Astrocyte (in vitro differentiated cells and primary cell): ENCODE measurements at regions not wholly inside any gene's neighbourhood (a gene's known extent, or its start where the extent isn't known, plus 50 kb on each side); places are given as distances from the start of the nearest gene placed in this dataset.

Experiments used
- DNase-seq: peaks from one replicate; pipeline ENCODE4 v3.0.0-alpha.2; 2010; ENCODE audit warnings: low read depth
- FAIRE-seq: peaks from 2 replicates; lab custom pipeline; 2011; peaks lifted over from hg19 to GRCh38; lab: Jason Lieb, UNC
- H2AFZ ChIP-seq: 2 replicates; pipeline ENCODE4 v1.6.0; 2012; ENCODE audit warnings: low read depth, low read length, inconsistent platforms
- H3K27ac ChIP-seq: 2 replicates; pipeline ENCODE4 v1.5.1; 2011; ENCODE audit warnings: low read depth, low read length, inconsistent platforms
- H3K27me3 ChIP-seq: 2 replicates; pipeline ENCODE4 v1.6.0; 2011; ENCODE audit warnings: low read length, inconsistent platforms; ENCODE audit not compliant: insufficient read depth
- H3K36me3 ChIP-seq: 2 replicates; pipeline ENCODE4 v1.5.1; 2011; ENCODE audit warnings: low read length, inconsistent platforms; ENCODE audit not compliant: insufficient read depth
- H3K4me1 ChIP-seq: 2 replicates; pipeline ENCODE4 v1.5.1; 2011; ENCODE audit warnings: low read length, inconsistent platforms; ENCODE audit not compliant: insufficient read depth
- H3K4me2 ChIP-seq: 2 replicates; pipeline ENCODE4 v1.6.0; 2012; ENCODE audit warnings: low read length, inconsistent platforms
- H3K4me3 ChIP-seq: 2 replicates; pipeline ENCODE4 v1.5.1; 2011; ENCODE audit warnings: low read depth, mild to moderate bottlenecking, low read length, inconsistent platforms; ENCODE audit not compliant: insufficient read depth
- H3K79me2 ChIP-seq: 2 replicates; pipeline ENCODE4 v1.6.0; 2012; ENCODE audit warnings: mild to moderate bottlenecking, low read length, inconsistent platforms; ENCODE audit not compliant: insufficient read depth
- H3K9ac ChIP-seq: 2 replicates; pipeline ENCODE4 v1.6.0; 2012; ENCODE audit warnings: mild to moderate bottlenecking, low read length, inconsistent platforms
- H3K9me3 ChIP-seq: 2 replicates; pipeline ENCODE4 v1.5.1; 2012; ENCODE audit warnings: low read depth, mild to moderate bottlenecking, low read length, inconsistent platforms; ENCODE audit not compliant: insufficient read depth
- H4K20me1 ChIP-seq: 2 replicates; pipeline ENCODE4 v1.6.0; 2012; ENCODE audit warnings: low read length, inconsistent platforms; ENCODE audit not compliant: insufficient read depth
- H3K27ac Mint-ChIP-seq: one replicate; pipeline ENCODE4 v1.8.0; 2021; ENCODE audit warnings: mild to moderate bottlenecking, mixed read lengths; ENCODE audit not compliant: unreplicated experiment
- H3K27me3 Mint-ChIP-seq: one replicate; pipeline ENCODE4 v1.8.0; 2021; ENCODE audit warnings: low read depth, mixed read lengths; ENCODE audit not compliant: unreplicated experiment
- H3K36me3 Mint-ChIP-seq: one replicate; pipeline ENCODE4 v1.8.0; 2021; ENCODE audit warnings: low read depth, mixed read lengths; ENCODE audit not compliant: unreplicated experiment
- H3K4me1 Mint-ChIP-seq: one replicate; pipeline ENCODE4 v1.8.0; 2021; ENCODE audit warnings: low read depth, mixed read lengths; ENCODE audit not compliant: unreplicated experiment
- H3K4me3 Mint-ChIP-seq: one replicate; pipeline ENCODE4 v1.8.0; 2021; ENCODE audit warnings: mild to moderate bottlenecking, moderate library complexity, mixed read lengths; ENCODE audit not compliant: unreplicated experiment
- H3K9me3 Mint-ChIP-seq: one replicate; pipeline ENCODE4 v1.8.0; 2021; ENCODE audit warnings: mild to moderate bottlenecking, mixed read lengths; ENCODE audit not compliant: unreplicated experiment
- EZH2 ChIP-seq: IDR thresholded peaks from 2 replicates; pipeline ENCODE4 v1.6.1; 2012; ENCODE audit warnings: mild to moderate bottlenecking, low read length, inconsistent platforms; ENCODE audit not compliant: insufficient read depth
- TF ChIP-seq, protein P1 (sequence below): IDR thresholded peaks from 2 replicates; pipeline ENCODE4 v1.5.1; 2011; ENCODE audit warnings: low read depth, mild to moderate bottlenecking, inconsistent platforms, low read length, moderate library complexity; ENCODE audit not compliant: insufficient read depth

DNA sequence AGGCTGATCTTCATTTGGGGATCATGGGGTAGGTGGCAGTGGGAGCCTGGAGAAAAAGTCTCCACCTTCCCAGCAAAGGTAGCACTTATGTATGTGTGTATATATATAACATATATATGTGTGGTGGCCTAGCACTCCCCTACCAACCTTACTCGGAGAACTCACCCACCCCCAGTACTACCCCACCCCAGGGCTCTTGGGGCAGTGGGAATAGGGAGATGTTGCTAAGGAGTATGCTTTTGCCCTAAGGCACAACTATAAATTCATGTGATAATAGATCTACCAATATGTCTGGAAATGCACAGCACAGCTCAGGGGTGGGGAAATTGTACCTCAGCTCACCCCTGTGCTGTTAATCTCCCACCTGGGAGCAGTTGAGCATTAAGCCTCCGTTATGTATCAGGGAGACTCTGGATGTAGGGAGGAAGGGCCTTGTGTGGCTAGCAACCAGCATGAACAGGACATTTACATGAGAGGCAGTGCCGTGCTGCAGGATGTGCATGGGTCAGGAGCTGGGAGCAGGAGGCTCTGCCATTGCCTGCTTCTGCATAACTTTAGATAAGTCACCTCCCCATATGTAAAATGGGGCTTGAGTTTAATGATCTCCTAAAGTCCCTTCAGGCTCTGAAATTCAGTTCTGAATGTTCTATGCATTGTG, 57.3 kb downstream of the C11orf91 start:
- no peak for DNase-seq
- Mint-ChIP-seq H3K27me3 (no peaks in the 10 kb centered on the region), H3K9me3 (no peaks in the 10 kb centered on the region), H3K27ac (no peak overlapping the region), H3K36me3 (no peaks in the 10 kb centered on the region), H3K4me1 (no peaks in the 10 kb centered on the region), H3K4me3 (no peak overlapping the region)
- H3K36me3 ChIP-seq, result peaks cover 8% of the 10 kb centered on the region
- no peaks in the 10 kb centered on the region for H3K4me1 ChIP-seq
- H3K9ac ChIP-seq, result no peak overlapping the region
- no peaks in the 10 kb centered on the region for H3K79me2 ChIP-seq
- no peak overlapping the region for H3K27ac ChIP-seq
- no peaks in the 10 kb centered on the region for H3K9me3 ChIP-seq
- no peak overlapping the region for H3K4me3 ChIP-seq
- no peaks in the 10 kb centered on the region for H3K27me3 ChIP-seq
- no peak for TF ChIP-seq EZH2
- TF ChIP-seq, protein P1, sequence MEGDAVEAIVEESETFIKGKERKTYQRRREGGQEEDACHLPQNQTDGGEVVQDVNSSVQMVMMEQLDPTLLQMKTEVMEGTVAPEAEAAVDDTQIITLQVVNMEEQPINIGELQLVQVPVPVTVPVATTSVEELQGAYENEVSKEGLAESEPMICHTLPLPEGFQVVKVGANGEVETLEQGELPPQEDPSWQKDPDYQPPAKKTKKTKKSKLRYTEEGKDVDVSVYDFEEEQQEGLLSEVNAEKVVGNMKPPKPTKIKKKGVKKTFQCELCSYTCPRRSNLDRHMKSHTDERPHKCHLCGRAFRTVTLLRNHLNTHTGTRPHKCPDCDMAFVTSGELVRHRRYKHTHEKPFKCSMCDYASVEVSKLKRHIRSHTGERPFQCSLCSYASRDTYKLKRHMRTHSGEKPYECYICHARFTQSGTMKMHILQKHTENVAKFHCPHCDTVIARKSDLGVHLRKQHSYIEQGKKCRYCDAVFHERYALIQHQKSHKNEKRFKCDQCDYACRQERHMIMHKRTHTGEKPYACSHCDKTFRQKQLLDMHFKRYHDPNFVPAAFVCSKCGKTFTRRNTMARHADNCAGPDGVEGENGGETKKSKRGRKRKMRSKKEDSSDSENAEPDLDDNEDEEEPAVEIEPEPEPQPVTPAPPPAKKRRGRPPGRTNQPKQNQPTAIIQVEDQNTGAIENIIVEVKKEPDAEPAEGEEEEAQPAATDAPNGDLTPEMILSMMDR, result no peak
- no peaks in the 10 kb centered on the region for H4K20me1 ChIP-seq
- FAIRE-seq, result no peak
- no peak overlapping the region for H3K4me2 ChIP-seq
- no peak overlapping the region for H2AFZ ChIP-seq

DNA sequence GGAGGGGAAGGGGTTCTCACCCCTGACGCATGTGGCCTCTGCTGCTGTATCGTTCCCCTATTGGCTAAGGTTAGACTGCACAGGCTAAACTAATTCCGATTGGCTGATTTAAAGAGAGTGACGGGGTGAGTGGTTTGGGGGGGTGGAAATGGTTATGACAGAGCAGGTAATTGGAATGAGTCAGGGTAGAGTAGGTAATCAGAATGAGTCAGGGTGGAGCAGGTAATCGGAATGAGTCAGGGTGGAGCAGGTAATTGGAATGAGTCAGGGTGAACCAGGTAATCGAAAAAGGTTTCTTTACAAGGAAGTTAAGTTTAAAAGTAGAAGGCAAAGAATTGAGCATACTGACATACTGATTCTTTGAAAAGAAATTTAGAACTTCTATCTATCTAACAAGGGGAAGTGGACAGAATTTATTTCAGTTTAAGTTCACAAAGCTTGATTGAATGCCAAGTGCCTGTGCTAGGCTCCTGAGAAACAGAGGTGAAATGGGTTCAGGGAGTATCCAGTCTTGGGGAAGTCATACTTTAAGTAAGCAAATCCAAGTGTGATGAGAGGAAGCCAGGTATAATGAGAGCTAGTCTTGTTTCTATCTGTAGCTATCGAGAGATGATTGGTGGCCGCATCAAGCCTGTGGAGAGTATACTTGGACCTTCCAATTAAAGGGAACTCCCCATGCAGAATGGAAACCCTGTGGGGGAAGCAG, 58.0 kb downstream of the C11orf91 start:
- TF ChIP-seq EZH2, result no peak
- TF ChIP-seq, protein P1, result no peak
- H3K27ac Mint-ChIP-seq, result no peak overlapping the region
- Histone ChIP-seq H4K20me1 (no peaks in the 10 kb centered on the region), H3K27ac (no peak overlapping the region), H3K27me3 (no peaks in the 10 kb centered on the region), H3K4me2 (no peak overlapping the region), H2AFZ (no peak overlapping the region), H3K9ac (no peak overlapping the region), H3K79me2 (no peaks in the 10 kb centered on the region), H3K4me1 (no peaks in the 10 kb centered on the region), H3K36me3 (peaks cover 8% of the 10 kb centered on the region), H3K4me3 (no peak overlapping the region), H3K9me3 (no peaks in the 10 kb centered on the region)
- H3K4me1 Mint-ChIP-seq, result no peaks in the 10 kb centered on the region
- no peaks in the 10 kb centered on the region for H3K27me3 Mint-ChIP-seq
- H3K36me3 Mint-ChIP-seq, result no peaks in the 10 kb centered on the region
- no peak overlapping the region for H3K4me3 Mint-ChIP-seq
- H3K9me3 Mint-ChIP-seq, result no peaks in the 10 kb centered on the region
- DNase-seq, result no peak
- no peak for FAIRE-seq
